H9 (cell line): ENCODE measurements at regions not wholly inside any gene's neighbourhood (a gene's known extent, or its start where the extent isn't known, plus 50 kb on each side); places are given as distances from the start of the nearest gene placed in this dataset.

Experiments
- DNase-seq: peaks from one replicate; pipeline ENCODE4 v3.0.0-alpha.2; 2017
- H2AFZ ChIP-seq: one replicate; pipeline ENCODE4 v1.6.1; 2013; ENCODE audit warnings: mild to moderate bottlenecking, low read length, control low read depth, moderate library complexity
- H2AK5ac ChIP-seq: 2 replicates; pipeline ENCODE4 v1.6.1; 2013; ENCODE audit warnings: low read length, control low read depth, mixed read lengths; ENCODE audit not compliant: insufficient read length
- H2BK120ac ChIP-seq: one replicate; pipeline ENCODE4 v1.6.1; 2013; ENCODE audit warnings: low read depth, mild to moderate bottlenecking, low read length, control low read depth, inconsistent platforms; ENCODE audit not compliant: poor library complexity, severe bottlenecking
- H2BK12ac ChIP-seq: 2 replicates; pipeline ENCODE4 v1.6.1; 2013; ENCODE audit warnings: low read length, control low read depth, mixed read lengths, low read depth; ENCODE audit not compliant: insufficient read length
- H2BK15ac ChIP-seq: 2 replicates; pipeline ENCODE4 v1.6.1; 2013; ENCODE audit warnings: low read depth, low read length, control low read depth
- H2BK20ac ChIP-seq: one replicate; pipeline ENCODE4 v1.6.1; 2013; ENCODE audit warnings: low read depth, mild to moderate bottlenecking, low read length, control low read depth, inconsistent platforms; ENCODE audit not compliant: poor library complexity, severe bottlenecking
- H2BK5ac ChIP-seq: 2 replicates; pipeline ENCODE4 v1.6.1; 2013; ENCODE audit warnings: low read length, control low read depth, mixed read lengths; ENCODE audit not compliant: insufficient read length
- H3K14ac ChIP-seq: 2 replicates; pipeline ENCODE4 v1.6.1; 2013; ENCODE audit warnings: low read length, control low read depth; ENCODE audit not compliant: insufficient read depth
- H3K18ac ChIP-seq: 2 replicates; pipeline ENCODE4 v1.6.1; 2013; ENCODE audit warnings: low read depth, mild to moderate bottlenecking, mixed read lengths, low read length, control low read depth; ENCODE audit not compliant: insufficient read length
- H3K23ac ChIP-seq: 2 replicates; pipeline ENCODE4 v1.6.1; 2013; ENCODE audit warnings: low read length, control low read depth, mixed read lengths, low read depth; ENCODE audit not compliant: insufficient read length
- H3K23me2 ChIP-seq: 2 replicates; pipeline ENCODE4 v1.6.1; 2013; ENCODE audit warnings: low read depth, mild to moderate bottlenecking, mixed read lengths, low read length, control low read depth; ENCODE audit not compliant: insufficient read length, poor library complexity, severe bottlenecking
- H3K27ac ChIP-seq: 2 replicates; pipeline ENCODE4 v1.5.1; 2013; ENCODE audit warnings: low read length, control low read depth, mixed read lengths, low read depth; ENCODE audit not compliant: insufficient read length
- H3K27me3 ChIP-seq: 2 replicates; pipeline ENCODE4 v1.6.1; 2013; ENCODE audit warnings: low read length, control low read depth, inconsistent platforms; ENCODE audit not compliant: insufficient read depth
- H3K4ac ChIP-seq: 2 replicates; pipeline ENCODE4 v1.6.1; 2013; ENCODE audit warnings: low read depth, mild to moderate bottlenecking, control low read depth, inconsistent platforms, low read length, moderate library complexity
- H3K4me1 ChIP-seq: 2 replicates; pipeline ENCODE4 v1.6.1; 2013; ENCODE audit warnings: low read length, control low read depth, inconsistent platforms; ENCODE audit not compliant: insufficient read depth
- H3K4me2 ChIP-seq: 2 replicates; pipeline ENCODE4 v1.6.1; 2013; ENCODE audit warnings: low read length, control low read depth, mixed read lengths; ENCODE audit not compliant: insufficient read length, insufficient read depth
- H3K56ac ChIP-seq: 2 replicates; pipeline ENCODE4 v1.6.1; 2013; ENCODE audit warnings: low read depth, mild to moderate bottlenecking, mixed read lengths, low read length, control low read depth; ENCODE audit not compliant: insufficient read length
- H3K79me1 ChIP-seq: 2 replicates; pipeline ENCODE4 v1.6.1; 2013; ENCODE audit warnings: low read depth, mild to moderate bottlenecking, moderate library complexity, low read length, control low read depth, inconsistent platforms; ENCODE audit not compliant: insufficient read depth, poor library complexity, severe bottlenecking
- H3K79me2 ChIP-seq: 2 replicates; pipeline ENCODE4 v1.6.1; 2013; ENCODE audit warnings: low read length, control low read depth, inconsistent platforms; ENCODE audit not compliant: insufficient read depth
- H3K9ac ChIP-seq: 2 replicates; pipeline ENCODE4 v1.6.1; 2013; ENCODE audit warnings: low read length, control low read depth, mixed read lengths; ENCODE audit not compliant: insufficient read length; ENCODE audit errors: extremely low read depth
- H3K9me3 ChIP-seq: one replicate; pipeline ENCODE4 v1.6.1; 2013; ENCODE audit warnings: low read depth, low read length, inconsistent platforms; ENCODE audit not compliant: control insufficient read depth
- H3T11ph ChIP-seq: one replicate; pipeline ENCODE4 v1.6.1; 2013; ENCODE audit warnings: mild to moderate bottlenecking, low read length, control low read depth, inconsistent platforms
- H4K20me1 ChIP-seq: one replicate; pipeline ENCODE4 v1.6.1; 2013; ENCODE audit not compliant: control insufficient read depth, insufficient read length, insufficient read depth
- H4K5ac ChIP-seq: 2 replicates; pipeline ENCODE4 v1.6.1; 2013; ENCODE audit warnings: low read depth, mild to moderate bottlenecking, mixed read lengths, low read length, control low read depth; ENCODE audit not compliant: insufficient read length
- H4K8ac ChIP-seq: replicated peaks from 2 replicates; pipeline ENCODE4 v1.6.1; 2013; ENCODE audit warnings: low read length, control low read depth, mixed read lengths, low read depth; ENCODE audit not compliant: insufficient read length
- H4K91ac ChIP-seq: 2 replicates; pipeline ENCODE4 v1.6.1; 2013; ENCODE audit warnings: low read depth, mild to moderate bottlenecking, moderate library complexity, mixed read lengths, low read length, control low read depth; ENCODE audit not compliant: insufficient read length
- H3K27ac Mint-ChIP-seq, 3 experiments: 2 replicates in 2 of 3; 3 replicates in 1 of 3; pipeline ENCODE4 v1.8.0; 2020 to 2021; ENCODE audit warnings: mixed read lengths in 3 of 3, mild to moderate bottlenecking in 1 of 3, moderate library complexity in 1 of 3
- H3K27me3 Mint-ChIP-seq: 2 replicates; pipeline ENCODE4 v1.8.0; 2021; ENCODE audit warnings: low read depth, mild to moderate bottlenecking, moderate library complexity, mixed read lengths
- H3K36me3 Mint-ChIP-seq, 3 experiments: 2 replicates in 2 of 3; 3 replicates in 1 of 3; pipeline ENCODE4 v1.8.0; 2020 to 2021; ENCODE audit warnings: low read depth in 3 of 3, mixed read lengths in 3 of 3; ENCODE audit not compliant: insufficient read depth in 1 of 3
- H3K4me1 Mint-ChIP-seq, 2 experiments: 2 replicates each; pipeline ENCODE4 v1.8.0; 2020; ENCODE audit warnings: mixed read lengths in 2 of 2
- H3K4me3 Mint-ChIP-seq, 2 experiments: 2 replicates in 1 of 2; 3 replicates in 1 of 2; pipeline ENCODE4 v1.8.0; 2020 to 2021; ENCODE audit warnings: mild to moderate bottlenecking in 2 of 2, mixed read lengths in 2 of 2, moderate library complexity in 1 of 2
- H3K9me3 Mint-ChIP-seq, 2 experiments: 2 replicates in 1 of 2; 3 replicates in 1 of 2; pipeline ENCODE4 v1.8.0; 2020; ENCODE audit warnings: mild to moderate bottlenecking in 2 of 2, mixed read lengths in 2 of 2, moderate library complexity in 1 of 2
- CTCF ChIP-seq: fragments of 200-600 bp; sonication (generic); conservative IDR thresholded peaks from 3 replicates; pipeline ENCODE4 v1.8.0; 2021; ENCODE audit warnings: antibody characterized with exemption, mild to moderate bottlenecking
- whole genome bisulfite sequencing: extraction: QIAGEN DNeasy Blood & Tissue Kit; methylation state at CpG from one replicate; pipeline ENCODE4 v1.1.7; 2013; ENCODE audit warnings: missing lambda C conversion rate, low lambda C conversion rate, mixed read lengths; ENCODE audit not compliant: insufficient read length; ENCODE audit errors: extremely low coverage; 5-methylcytosine and 5-hydroxymethylcytosine counted together

- no peak overlapping the region for H3K4me3 Mint-ChIP-seq
- H3K9ac ChIP-seq: no peak overlapping the region
- WGBS: no CpG with 5 or more reads among the region's 12 CpGs
Observed at GRCh38 chr22:25360411-25360810, 141.0 kb downstream of the CRYBB2 start.

More at GRCh38 chr22:25360411-25360810, 141.0 kb downstream of the CRYBB2 start:
- Histone ChIP-seq H2BK12ac (no peak overlapping the region), H3T11ph (no peak overlapping the region), H3K79me2 (no peaks in the 10 kb centered on the region), H3K79me1 (no peaks in the 10 kb centered on the region), H3K27ac (no peak overlapping the region), H2BK120ac (no peak overlapping the region), H4K20me1 (no peaks in the 10 kb centered on the region), H3K23ac (no peak overlapping the region), H4K8ac (no peak overlapping the region), H3K9me3 (no peaks in the 10 kb centered on the region), H4K91ac (no peak overlapping the region), H3K18ac (no peak overlapping the region), H2AFZ (no peak overlapping the region), H2BK20ac (no peak overlapping the region), H3K4me2 (no peak overlapping the region), H3K56ac (no peak overlapping the region), H3K14ac (no peak overlapping the region), H3K4ac (no peak overlapping the region), H2BK15ac (no peak overlapping the region), H2AK5ac (no peak overlapping the region), H4K5ac (no peak overlapping the region), H3K23me2 (no peaks in the 10 kb centered on the region), H3K4me1 (no peaks in the 10 kb centered on the region), H3K27me3 (no peaks in the 10 kb centered on the region), H2BK5ac (no peak overlapping the region)
- H3K36me3 Mint-ChIP-seq: peaks cover 9 to 24% (median 10%) of the 10 kb centered on the region in 3 experiments
- no peak overlapping the region for H3K27ac Mint-ChIP-seq
- no peaks in the 10 kb centered on the region for H3K27me3 Mint-ChIP-seq
- no peak for TF ChIP-seq CTCF
- DNase-seq: no peak
- H3K4me1 Mint-ChIP-seq: no peaks in the 10 kb centered on the region
- H3K9me3 Mint-ChIP-seq: no peaks in the 10 kb centered on the region
